ENCODE measurements at regions not wholly inside any gene's neighbourhood (a gene's known extent, or its start where the extent isn't known, plus 50 kb on each side); places are given as distances from the start of the nearest gene placed in this dataset.

- intact Hi-C loops (cut with DNase I), result no loop called here
- no peaks in the 10 kb centered on the region for H3K9me3 ChIP-seq
- TF ChIP-seq POLR2A (IDR thresholded peaks at IDR 0.05) (no peak), EP300 (IDR thresholded peaks at IDR 0.05) (no peak)
- TF ChIP-seq, protein P1, sequence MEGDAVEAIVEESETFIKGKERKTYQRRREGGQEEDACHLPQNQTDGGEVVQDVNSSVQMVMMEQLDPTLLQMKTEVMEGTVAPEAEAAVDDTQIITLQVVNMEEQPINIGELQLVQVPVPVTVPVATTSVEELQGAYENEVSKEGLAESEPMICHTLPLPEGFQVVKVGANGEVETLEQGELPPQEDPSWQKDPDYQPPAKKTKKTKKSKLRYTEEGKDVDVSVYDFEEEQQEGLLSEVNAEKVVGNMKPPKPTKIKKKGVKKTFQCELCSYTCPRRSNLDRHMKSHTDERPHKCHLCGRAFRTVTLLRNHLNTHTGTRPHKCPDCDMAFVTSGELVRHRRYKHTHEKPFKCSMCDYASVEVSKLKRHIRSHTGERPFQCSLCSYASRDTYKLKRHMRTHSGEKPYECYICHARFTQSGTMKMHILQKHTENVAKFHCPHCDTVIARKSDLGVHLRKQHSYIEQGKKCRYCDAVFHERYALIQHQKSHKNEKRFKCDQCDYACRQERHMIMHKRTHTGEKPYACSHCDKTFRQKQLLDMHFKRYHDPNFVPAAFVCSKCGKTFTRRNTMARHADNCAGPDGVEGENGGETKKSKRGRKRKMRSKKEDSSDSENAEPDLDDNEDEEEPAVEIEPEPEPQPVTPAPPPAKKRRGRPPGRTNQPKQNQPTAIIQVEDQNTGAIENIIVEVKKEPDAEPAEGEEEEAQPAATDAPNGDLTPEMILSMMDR (IDR thresholded peaks at IDR 0.05), result no peak
Measured at GRCh38 chr11:135046556-135046955, 634.5 kb upstream of the B3GAT1 start.

GRCh38 chr11:135043434-135043833 is 631.4 kb upstream of the B3GAT1 start:
- no peaks in the 10 kb centered on the region for H3K27me3 ChIP-seq
- 78 to 83% (median 79%) methylated on average over 4 of the region's 4 CpGs for WGBS, 3 donors
- no peaks in the 10 kb centered on the region for H3K36me3 ChIP-seq
- no peak overlapping the region for H3K4me3 ChIP-seq
- DNase-seq, result no peak
- H3K4me1 ChIP-seq (ENCODE audit: insufficient read depth), result no peaks in the 10 kb centered on the region
- TF ChIP-seq, protein P1 (IDR thresholded peaks at IDR 0.05), result no peak
- no peak for TF ChIP-seq POLR2A (IDR thresholded peaks at IDR 0.05)
- TF ChIP-seq EP300 (IDR thresholded peaks at IDR 0.05), result no peak
- H3K9me3 ChIP-seq, result no peaks in the 10 kb centered on the region
- intact Hi-C loops (cut with DNase I), result no loop called here
- H3K27ac ChIP-seq, result no peak overlapping the region

More at GRCh38 chr11:135046556-135046955, 634.5 kb upstream of the B3GAT1 start:
- WGBS, 3 donors, result 16 to 23% (median 18%) methylated on average over 6 of the region's 8 CpGs
- no peak for DNase-seq
- Histone ChIP-seq H3K4me3 (no peak overlapping the region), H3K4me1 (ENCODE audit: insufficient read depth) (no peaks in the 10 kb centered on the region), H3K36me3 (no peaks in the 10 kb centered on the region), H3K27ac (no peak overlapping the region), H3K27me3 (no peaks in the 10 kb centered on the region)

- Histone ChIP-seq H3K9me3 (no peaks in the 10 kb centered on the region), H3K27me3 (no peaks in the 10 kb centered on the region), H3K4me1 (ENCODE audit: insufficient read depth) (no peaks in the 10 kb centered on the region), H3K36me3 (no peaks in the 10 kb centered on the region), H3K4me3 (no peak overlapping the region), H3K27ac (no peak overlapping the region)
- intact Hi-C loops (cut with DNase I), result no loop called here
- TF ChIP-seq EP300 (IDR thresholded peaks at IDR 0.05) (no peak), POLR2A (IDR thresholded peaks at IDR 0.05) (no peak)
- TF ChIP-seq, protein P1 (IDR thresholded peaks at IDR 0.05), result no peak
- WGBS, 3 donors, result 58 to 88% (median 69%) methylated on average over 5 of the region's 5 CpGs
- no peak for DNase-seq
Measured at GRCh38 chr11:135037828-135038227, 625.8 kb upstream of the B3GAT1 start.

DNA sequence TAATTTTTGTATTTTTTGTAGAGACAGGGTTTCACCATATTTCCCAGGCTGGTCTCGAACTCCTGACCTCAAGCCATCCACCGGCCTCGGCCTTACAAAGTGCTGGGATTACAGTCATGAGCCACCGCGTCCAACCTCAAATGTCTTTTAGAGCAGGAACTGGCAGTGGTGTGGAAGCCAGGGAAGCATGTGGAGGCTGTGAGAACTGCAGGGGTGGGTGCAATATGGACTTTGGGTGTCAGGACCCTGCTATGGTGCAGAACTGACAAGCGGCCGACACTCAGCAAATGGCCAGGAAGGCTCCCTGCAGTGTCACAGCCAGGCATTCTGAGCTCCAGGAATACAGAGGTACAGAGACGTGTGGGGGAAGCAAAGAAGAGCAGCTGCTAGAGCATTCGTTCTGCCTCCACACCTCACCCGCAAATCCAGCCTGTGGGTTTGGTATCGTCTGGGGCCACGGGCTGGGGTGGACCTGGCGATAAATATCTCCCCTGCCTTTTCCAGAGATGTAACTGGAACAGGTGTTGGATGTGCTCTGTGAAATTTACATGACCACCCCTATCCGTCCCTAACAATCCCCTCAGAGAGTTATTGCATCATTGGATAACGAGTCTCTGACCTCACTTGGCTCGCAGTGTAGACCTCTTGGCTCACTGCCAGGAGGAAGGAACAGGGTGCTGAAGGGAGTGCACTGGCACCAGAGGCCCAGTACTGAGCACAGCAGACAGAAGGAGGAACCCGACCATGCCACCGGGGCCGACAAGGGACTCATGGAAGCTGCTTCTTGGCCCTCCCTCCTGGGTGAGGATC is 624.7 kb upstream of the B3GAT1 start:
- Histone ChIP-seq H3K27me3 (no peaks in the 10 kb centered on the region), H3K9me3 (no peaks in the 10 kb centered on the region)
- DNase-seq, result no peak

More for the DNA sequence above, 624.7 kb upstream of the B3GAT1 start:
- H3K27ac ChIP-seq, result no peak overlapping the region
- intact Hi-C loops (cut with DNase I), result no loop called here
- TF ChIP-seq POLR2A (IDR thresholded peaks at IDR 0.05) (no peak), EP300 (IDR thresholded peaks at IDR 0.05) (no peak)
- TF ChIP-seq, protein P1 (IDR thresholded peaks at IDR 0.05), result no peak
- H3K36me3 ChIP-seq, result no peaks in the 10 kb centered on the region
- no peaks in the 10 kb centered on the region for H3K4me1 ChIP-seq (ENCODE audit: insufficient read depth)
- 70 to 75% (median 71%) methylated on average over 19 of the region's 19 CpGs for WGBS, 3 donors
- H3K4me3 ChIP-seq, result no peak overlapping the region
